Lower lobe of right lung (tissue), 2 donors: ENCODE measurements at regions not wholly inside any gene's neighbourhood (a gene's known extent, or its start where the extent isn't known, plus 50 kb on each side); places are given as distances from the start of the nearest gene placed in this dataset.

Experiments used
- ATAC-seq, 2 donors: fragments of 200-7000 bp; cut with Tn5 transposase; one replicate each; pipeline ENCODE4 v1.9.1; 2020 to 2022; ENCODE audit warnings: mild to moderate bottlenecking in 2 of 2, moderate library complexity in 2 of 2
- DNase-seq: peaks from one replicate; pipeline ENCODE4 v3.0.0-alpha.2; 2020
- H3K27ac ChIP-seq: fragments of 200-600 bp; one replicate; pipeline ENCODE4 v1.8.0; 2022
- H3K27me3 ChIP-seq: fragments of 200-600 bp; one replicate; pipeline ENCODE4 v1.8.0; 2022; ENCODE audit warnings: low read depth
- H3K36me3 ChIP-seq: fragments of 200-600 bp; one replicate; pipeline ENCODE4 v1.8.0; 2022; ENCODE audit warnings: mild to moderate bottlenecking
- H3K4me1 ChIP-seq: fragments of 200-600 bp; one replicate; pipeline ENCODE4 v1.8.0; 2022
- H3K4me3 ChIP-seq: fragments of 200-600 bp; one replicate; pipeline ENCODE4 v1.8.0; 2022; ENCODE audit warnings: mild to moderate bottlenecking
- H3K9me3 ChIP-seq: fragments of 200-600 bp; one replicate; pipeline ENCODE4 v1.8.0; 2022
- intact Hi-C: fragments of 100-400 bp; cut with DNase I; formaldehyde crosslinking; loops from one replicate; pipeline ENCODE4 v1.11.0; 2022
- TF ChIP-seq, protein P1 (sequence below): fragments of 200-600 bp; IDR thresholded peaks from one replicate; pipeline ENCODE4 v1.8.0; 2022; ENCODE audit warnings: antibody characterized with exemption, mild to moderate bottlenecking
- donor health status: DM: no; HTN: yes; CAD: no; lungs with severe emphysema.

DNA sequence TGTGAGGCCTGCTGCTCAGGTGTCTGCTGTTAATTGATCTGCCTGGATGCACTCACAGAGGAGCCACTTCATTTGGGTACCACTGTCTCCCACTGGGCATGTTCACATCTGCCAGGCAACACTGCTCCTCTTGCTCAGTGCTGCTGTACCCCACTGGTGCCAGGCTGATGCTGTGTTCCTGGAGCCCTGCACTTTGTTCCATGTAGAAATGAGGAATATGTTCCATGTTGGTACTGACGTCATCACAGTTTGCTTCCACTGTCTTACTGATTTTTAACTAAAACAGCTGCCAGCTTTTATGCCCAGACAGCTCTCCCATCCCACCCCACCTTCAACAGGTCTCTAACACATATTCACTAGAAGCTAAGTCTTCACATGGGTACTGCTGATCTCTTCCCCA lies 355.7 kb downstream of the LRRC70 start:
- no peak for ATAC-seq
- Histone ChIP-seq H3K4me1 (peaks cover 14% of the 10 kb centered on the region), H3K4me3 (no peak overlapping the region), H3K27me3 (no peaks in the 10 kb centered on the region), H3K27ac (no peak overlapping the region), H3K9me3 (no peaks in the 10 kb centered on the region), H3K36me3 (no peaks in the 10 kb centered on the region)
- TF ChIP-seq, protein P1, sequence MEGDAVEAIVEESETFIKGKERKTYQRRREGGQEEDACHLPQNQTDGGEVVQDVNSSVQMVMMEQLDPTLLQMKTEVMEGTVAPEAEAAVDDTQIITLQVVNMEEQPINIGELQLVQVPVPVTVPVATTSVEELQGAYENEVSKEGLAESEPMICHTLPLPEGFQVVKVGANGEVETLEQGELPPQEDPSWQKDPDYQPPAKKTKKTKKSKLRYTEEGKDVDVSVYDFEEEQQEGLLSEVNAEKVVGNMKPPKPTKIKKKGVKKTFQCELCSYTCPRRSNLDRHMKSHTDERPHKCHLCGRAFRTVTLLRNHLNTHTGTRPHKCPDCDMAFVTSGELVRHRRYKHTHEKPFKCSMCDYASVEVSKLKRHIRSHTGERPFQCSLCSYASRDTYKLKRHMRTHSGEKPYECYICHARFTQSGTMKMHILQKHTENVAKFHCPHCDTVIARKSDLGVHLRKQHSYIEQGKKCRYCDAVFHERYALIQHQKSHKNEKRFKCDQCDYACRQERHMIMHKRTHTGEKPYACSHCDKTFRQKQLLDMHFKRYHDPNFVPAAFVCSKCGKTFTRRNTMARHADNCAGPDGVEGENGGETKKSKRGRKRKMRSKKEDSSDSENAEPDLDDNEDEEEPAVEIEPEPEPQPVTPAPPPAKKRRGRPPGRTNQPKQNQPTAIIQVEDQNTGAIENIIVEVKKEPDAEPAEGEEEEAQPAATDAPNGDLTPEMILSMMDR: no peak
- DNase-seq: no peak
- intact Hi-C loops: no loop called here

GRCh38 chr5:62933261-62933660 lies 354.6 kb downstream of the LRRC70 start:
- Histone ChIP-seq H3K27me3 (no peaks in the 10 kb centered on the region), H3K9me3 (no peaks in the 10 kb centered on the region), H3K36me3 (no peaks in the 10 kb centered on the region), H3K4me3 (no peak overlapping the region), H3K27ac (no peak overlapping the region), H3K4me1 (peaks cover 11% of the 10 kb centered on the region)
- intact Hi-C loops: no loop called here
- DNase-seq: no peak
- no peak for ATAC-seq
- TF ChIP-seq, protein P1: no peak

DNA sequence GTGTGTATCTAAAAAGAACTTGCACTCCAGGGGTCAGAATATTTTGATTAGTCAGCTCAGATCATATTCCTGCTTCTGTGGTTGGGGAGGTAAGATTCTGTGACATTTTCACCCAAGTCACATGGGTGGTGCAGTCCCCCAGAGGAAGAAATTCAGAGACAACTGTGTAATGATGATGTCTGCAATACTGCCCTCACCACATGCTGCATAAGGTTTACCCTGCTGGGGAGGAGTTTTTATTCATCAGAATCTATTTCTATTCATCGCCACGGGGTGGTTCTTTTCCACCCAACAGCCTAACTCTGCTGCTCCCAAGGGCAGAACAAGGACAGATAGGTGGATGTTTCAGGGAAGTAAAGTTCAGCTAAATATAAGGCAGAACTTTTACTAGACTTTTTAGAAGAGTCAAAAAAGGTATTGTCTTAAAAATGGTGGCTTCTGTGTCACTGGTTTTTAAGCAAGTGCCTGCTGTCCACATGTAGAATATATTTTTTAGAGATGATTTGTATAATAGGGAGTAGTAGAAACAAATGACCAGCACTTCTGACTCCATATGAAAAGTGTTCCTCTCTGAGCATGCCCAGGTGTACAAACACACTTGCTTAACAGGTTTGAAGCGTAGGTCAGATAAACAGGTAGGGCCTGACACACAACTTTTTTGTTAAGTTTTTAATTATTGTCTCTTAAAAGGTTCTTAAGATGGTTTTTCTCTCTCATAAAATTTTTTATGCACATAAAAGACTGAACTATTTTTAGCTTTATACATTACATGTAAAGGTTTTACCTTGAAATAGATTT lies 352.7 kb downstream of the LRRC70 start:
- ATAC-seq (no peak), DNase-seq (no peak)
- TF ChIP-seq, protein P1: no peak
- Histone ChIP-seq H3K4me3 (no peak overlapping the region), H3K9me3 (no peaks in the 10 kb centered on the region), H3K4me1 (no peaks in the 10 kb centered on the region), H3K36me3 (no peaks in the 10 kb centered on the region), H3K27ac (no peak overlapping the region), H3K27me3 (no peaks in the 10 kb centered on the region)
- intact Hi-C loops: no loop called here

DNA sequence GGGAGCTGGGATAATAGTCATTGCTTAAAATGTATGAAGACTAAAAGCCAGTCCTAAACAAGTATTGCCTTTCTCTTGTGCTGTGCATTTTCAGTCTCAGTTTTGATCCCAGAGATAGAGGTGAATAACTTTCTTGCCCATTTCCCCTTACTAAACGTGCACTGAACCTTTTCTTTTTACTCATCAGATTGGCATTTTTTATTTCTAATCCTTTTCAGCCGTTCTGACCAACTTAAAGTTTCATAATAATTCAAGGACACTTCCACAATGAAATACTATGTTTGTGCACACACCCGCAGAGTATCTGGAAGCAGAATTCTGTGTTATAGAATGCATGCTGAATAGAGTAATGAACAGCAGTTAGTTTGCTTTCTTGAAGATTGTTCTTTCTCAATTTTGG lies 343.6 kb downstream of the LRRC70 start:
- TF ChIP-seq, protein P1: no peak
- Histone ChIP-seq H3K36me3 (no peaks in the 10 kb centered on the region), H3K4me3 (no peak overlapping the region), H3K27me3 (no peaks in the 10 kb centered on the region), H3K4me1 (no peaks in the 10 kb centered on the region), H3K27ac (no peak overlapping the region), H3K9me3 (no peaks in the 10 kb centered on the region)
- no peak for ATAC-seq
- intact Hi-C loops: no loop called here
- DNase-seq: no peak

DNA sequence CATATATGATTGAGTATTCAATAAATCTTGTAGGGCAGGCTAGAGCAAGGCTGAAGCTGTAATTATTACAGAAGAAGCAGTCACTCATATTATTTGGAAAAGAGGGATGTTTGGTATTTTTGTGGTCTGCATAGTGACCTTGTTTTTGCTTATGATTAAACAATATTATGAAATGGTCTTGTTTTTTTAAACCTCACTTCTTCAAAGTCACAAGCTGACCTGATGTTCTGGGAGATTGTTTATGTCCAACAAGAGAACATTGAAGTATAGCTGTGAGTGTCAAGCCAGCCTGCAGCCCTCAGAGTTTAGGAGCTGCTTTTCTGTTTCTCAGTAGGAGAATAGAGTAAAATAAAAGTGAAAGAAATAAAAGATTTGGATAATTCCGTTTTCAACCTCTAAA lies 342.2 kb downstream of the LRRC70 start:
- Histone ChIP-seq H3K9me3 (no peaks in the 10 kb centered on the region), H3K27ac (no peak overlapping the region), H3K27me3 (no peaks in the 10 kb centered on the region), H3K4me3 (no peak overlapping the region), H3K36me3 (no peaks in the 10 kb centered on the region), H3K4me1 (no peaks in the 10 kb centered on the region)
- DNase-seq: no peak
- intact Hi-C loops: no loop called here
- TF ChIP-seq, protein P1: no peak
- no peak for ATAC-seq
